GM13976 (cell line): ENCODE measurements at regions not wholly inside any gene's neighbourhood (a gene's known extent, or its start where the extent isn't known, plus 50 kb on each side); places are given as distances from the start of the nearest gene placed in this dataset.

Source experiments
- DNase-seq: peaks from one replicate; pipeline ENCODE4 v3.0.0; 2012; ENCODE audit warnings: low spot score
- in situ Hi-C: fragments of 300-500 bp; cut with MboI; formaldehyde crosslinking; loops from one replicate; pipeline ENCODE4 v1.12.0; 2022; ENCODE audit warnings: low sequenced_read_pairs, mixed read lengths, inconsistent platforms; ENCODE audit not compliant: unreplicated experiment
- TF ChIP-seq, protein P1 (sequence below): IDR thresholded peaks from 2 replicates; pipeline ENCODE4 v1.5.1; 2012; ENCODE audit warnings: borderline replicate concordance, mild to moderate bottlenecking; ENCODE audit not compliant: insufficient read depth; ENCODE audit errors: extremely low read depth, missing control alignments, control extremely low read depth

DNA sequence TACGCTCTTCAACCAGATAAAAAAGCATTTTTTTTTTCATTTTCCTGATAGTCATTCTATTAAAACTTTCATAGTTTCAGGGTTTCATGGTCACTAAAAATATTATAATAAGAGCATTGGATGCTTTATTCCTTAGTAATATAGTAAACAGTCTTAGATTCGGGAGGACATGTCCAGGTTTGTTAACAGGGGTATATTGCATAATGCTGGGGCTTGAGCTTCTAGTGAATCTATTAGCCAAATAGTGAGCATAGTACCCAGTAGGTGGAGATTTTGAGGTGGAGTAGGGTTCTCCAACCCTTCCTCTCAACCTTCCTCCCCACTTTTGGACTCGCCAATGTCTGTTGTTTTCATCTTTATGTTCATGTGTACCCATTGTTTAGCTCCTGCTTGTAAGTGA lies 277.4 kb upstream of the RGS6 start:
- in situ Hi-C loops, result no loop called here
- no peak for DNase-seq
- TF ChIP-seq, protein P1, sequence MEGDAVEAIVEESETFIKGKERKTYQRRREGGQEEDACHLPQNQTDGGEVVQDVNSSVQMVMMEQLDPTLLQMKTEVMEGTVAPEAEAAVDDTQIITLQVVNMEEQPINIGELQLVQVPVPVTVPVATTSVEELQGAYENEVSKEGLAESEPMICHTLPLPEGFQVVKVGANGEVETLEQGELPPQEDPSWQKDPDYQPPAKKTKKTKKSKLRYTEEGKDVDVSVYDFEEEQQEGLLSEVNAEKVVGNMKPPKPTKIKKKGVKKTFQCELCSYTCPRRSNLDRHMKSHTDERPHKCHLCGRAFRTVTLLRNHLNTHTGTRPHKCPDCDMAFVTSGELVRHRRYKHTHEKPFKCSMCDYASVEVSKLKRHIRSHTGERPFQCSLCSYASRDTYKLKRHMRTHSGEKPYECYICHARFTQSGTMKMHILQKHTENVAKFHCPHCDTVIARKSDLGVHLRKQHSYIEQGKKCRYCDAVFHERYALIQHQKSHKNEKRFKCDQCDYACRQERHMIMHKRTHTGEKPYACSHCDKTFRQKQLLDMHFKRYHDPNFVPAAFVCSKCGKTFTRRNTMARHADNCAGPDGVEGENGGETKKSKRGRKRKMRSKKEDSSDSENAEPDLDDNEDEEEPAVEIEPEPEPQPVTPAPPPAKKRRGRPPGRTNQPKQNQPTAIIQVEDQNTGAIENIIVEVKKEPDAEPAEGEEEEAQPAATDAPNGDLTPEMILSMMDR, result no peak

DNA sequence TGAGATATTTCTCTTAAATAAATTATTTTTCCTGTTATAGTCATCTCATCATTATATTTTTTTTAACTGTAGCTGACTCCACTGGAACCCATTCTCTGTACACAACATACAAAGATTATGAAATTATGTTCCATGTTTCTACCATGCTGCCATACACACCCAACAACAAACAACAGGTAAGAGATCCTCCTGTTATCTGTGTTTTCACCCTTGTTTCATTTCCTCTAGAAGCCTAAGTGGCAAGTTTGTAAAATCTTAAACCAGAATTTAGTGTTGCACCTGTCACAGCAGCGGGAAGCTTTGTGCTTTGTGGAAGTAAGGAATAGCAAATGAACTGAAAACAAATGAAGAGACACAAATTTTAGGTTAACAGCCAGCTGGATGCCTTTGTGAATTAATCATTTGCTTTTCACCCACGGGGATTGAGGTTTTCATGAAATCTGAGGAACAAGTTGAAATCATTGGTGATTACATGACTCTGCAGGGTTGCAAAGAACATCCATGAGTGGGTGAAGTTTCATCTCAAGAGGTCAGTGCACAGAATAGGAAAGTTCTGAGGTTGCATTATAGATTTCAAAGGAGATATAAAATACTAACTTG lies 273.9 kb upstream of the RGS6 start:
- TF ChIP-seq, protein P1, result no peak
- no peak for DNase-seq
- in situ Hi-C loops, result no loop called here

DNA sequence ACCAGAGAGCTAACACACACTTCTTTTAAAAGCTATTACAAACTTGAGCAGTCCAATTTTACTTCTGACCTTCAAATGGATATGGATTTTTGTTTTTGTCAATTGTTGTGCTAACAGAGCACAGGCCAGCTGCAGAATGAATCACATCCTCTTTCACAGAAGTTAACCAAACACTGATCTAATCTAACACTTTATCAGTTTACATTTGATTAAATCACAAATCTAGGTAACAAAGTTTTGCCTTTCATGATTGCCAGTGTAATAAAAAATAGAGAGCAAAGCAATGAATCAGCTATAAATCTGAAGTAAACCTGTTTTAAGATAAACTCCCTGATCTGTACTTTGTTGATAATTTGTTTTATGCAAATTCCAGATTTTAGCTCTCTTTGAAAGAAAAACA lies 273.1 kb upstream of the RGS6 start:
- in situ Hi-C loops, result no loop called here
- no peak for DNase-seq
- TF ChIP-seq, protein P1, result no peak

DNA sequence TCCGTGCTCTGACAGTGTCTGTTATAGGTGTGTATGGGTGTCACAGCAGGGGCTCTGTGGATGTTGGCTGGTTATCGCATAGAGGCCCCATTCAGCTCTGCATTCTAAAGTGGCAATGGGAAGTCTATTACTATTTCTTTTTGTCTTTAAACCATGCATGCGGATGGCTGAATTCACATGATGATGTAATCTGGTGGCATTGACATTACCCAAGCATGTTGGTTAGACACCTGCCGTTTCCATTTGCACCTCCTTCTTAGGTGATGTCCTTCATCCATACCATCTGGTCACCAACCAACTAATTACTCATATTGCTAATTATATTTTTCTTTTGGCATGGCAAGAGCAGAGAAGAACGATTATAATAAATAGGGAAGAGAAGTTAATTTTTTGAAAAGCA lies 270.8 kb upstream of the RGS6 start:
- TF ChIP-seq, protein P1, result no peak
- in situ Hi-C loops, result no loop called here
- DNase-seq, result no peak

DNA sequence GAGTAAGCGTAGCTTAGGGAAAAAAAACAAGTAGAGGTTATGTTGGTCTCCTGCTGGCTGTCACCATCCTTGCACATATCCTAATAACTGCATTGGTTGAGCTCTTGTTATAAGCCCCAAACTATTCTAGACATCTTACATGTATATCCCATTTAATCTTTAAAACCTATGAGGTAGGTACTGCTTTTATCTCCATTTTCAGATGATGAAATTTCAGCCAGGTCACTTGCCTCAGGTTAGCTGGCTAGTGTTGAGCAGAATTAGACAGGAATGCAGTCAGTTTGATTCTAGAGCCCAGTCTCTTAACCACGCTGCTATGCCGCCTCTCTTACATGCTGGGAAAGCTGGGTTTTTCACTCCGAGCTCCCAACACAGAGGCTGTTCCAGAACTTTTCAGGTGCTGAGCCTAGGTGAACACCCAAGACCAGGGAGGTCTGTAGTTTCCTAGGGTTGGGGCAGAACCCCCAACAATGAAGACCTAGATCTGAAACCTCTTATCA lies 269.9 kb upstream of the RGS6 start:
- TF ChIP-seq, protein P1, result no peak
- in situ Hi-C loops, result no loop called here
- no peak for DNase-seq

DNA sequence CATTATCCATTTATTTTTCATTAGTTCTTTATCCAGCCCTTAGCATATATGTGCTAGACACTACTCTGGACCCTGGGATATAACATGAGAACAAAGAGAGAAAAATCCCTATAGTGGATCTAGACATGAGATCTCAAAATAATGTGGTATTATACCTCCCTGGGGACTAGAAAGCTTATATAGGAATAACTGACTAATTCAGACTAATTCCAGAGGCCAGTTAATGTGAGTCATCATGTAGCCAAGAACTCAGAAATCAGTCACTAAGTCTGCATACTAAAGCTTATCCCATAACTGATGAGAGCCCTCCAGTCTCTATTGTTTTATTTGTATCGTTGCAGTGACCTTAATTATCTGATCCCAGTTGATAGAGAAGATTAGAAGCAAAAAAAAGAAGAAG lies 267.1 kb upstream of the RGS6 start:
- TF ChIP-seq, protein P1, result no peak
- in situ Hi-C loops, result no loop called here
- no peak for DNase-seq

DNA sequence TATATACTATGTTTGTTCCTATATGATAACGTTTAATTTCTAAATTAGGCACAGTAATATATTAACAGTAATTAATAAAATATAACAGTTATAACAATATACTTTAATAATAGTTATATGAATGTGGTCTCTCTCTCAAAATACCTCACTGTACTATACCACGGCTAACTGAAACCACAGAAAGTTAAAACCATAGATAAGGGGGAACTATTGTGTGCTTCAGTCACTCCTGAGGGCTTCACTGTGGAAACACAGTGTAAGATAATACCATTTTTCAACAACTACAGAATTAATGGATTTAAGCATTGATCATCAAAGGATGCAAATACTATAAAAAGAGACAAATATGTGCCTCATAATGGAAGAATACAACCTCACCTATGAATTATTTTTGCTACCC lies 266.4 kb upstream of the RGS6 start:
- in situ Hi-C loops, result no loop called here
- no peak for DNase-seq
- TF ChIP-seq, protein P1, result no peak
